ENCODE measurements at regions not wholly inside any gene's neighbourhood (a gene's known extent, or its start where the extent isn't known, plus 50 kb on each side); places are given as distances from the start of the nearest gene placed in this dataset.

GRCh38 chr5:112529525-112529924, 110.4 kb upstream of the EPB41L4A start:
- Histone ChIP-seq H3K27ac (no peak overlapping the region), H3K27me3 (no peaks in the 10 kb centered on the region), H3K9me3 (no peaks in the 10 kb centered on the region), H3K4me3 (no peak overlapping the region), H3K36me3 (no peaks in the 10 kb centered on the region), H3K4me1 (peaks cover 0 to 15% (median 2%) of the 10 kb centered on the region in 4 donors)
- 37 to 48% (median 41%) methylated on average over 5 of the region's 5 CpGs for WGBS, 5 donors
- TF ChIP-seq CTCF (IDR thresholded peaks at IDR 0.05) (no peak), EP300 (IDR thresholded peaks at IDR 0.05) (no peak), POLR2AphosphoS5 (IDR thresholded peaks at IDR 0.05) (no peak), POLR2A (IDR thresholded peaks at IDR 0.05) (no peak)
- intact Hi-C loops (cut with DNase I; ENCODE audit: low total_unique reads): no loop called here
- DNase-seq: no peak

- 72 to 88% (median 84%) methylated on average over 5 of the region's 5 CpGs for WGBS, 5 donors
- no peaks in the 10 kb centered on the region for H3K27me3 ChIP-seq
- intact Hi-C loops (cut with DNase I; ENCODE audit: low total_unique reads): no loop called here
Observed at GRCh38 chr5:112532654-112533360, 113.7 kb upstream of the EPB41L4A start.

GRCh38 chr5:112533362-112533761, 114.3 kb upstream of the EPB41L4A start:
- DNase-seq: peak in 1 of 2 donors; percentile 48
- Histone ChIP-seq H3K27ac (no peak overlapping the region), H3K9me3 (no peaks in the 10 kb centered on the region), H3K36me3 (no peaks in the 10 kb centered on the region), H3K4me3 (no peak overlapping the region), H3K4me1 (peaks cover 0 to 14% (median 2%) of the 10 kb centered on the region in 4 donors), H3K27me3 (no peaks in the 10 kb centered on the region)
- intact Hi-C loops (cut with DNase I; ENCODE audit: low total_unique reads): no loop called here
- TF ChIP-seq EP300 (IDR thresholded peaks at IDR 0.05) (no peak), CTCF (IDR thresholded peaks at IDR 0.05) (no peak), POLR2AphosphoS5 (IDR thresholded peaks at IDR 0.05) (no peak), POLR2A (IDR thresholded peaks at IDR 0.05) (no peak)
- WGBS, 5 donors: 0 to 38% (median 18%) methylated on average over 1 of the region's 1 CpG

More at GRCh38 chr5:112532654-112533360, 113.7 kb upstream of the EPB41L4A start:
- Histone ChIP-seq H3K36me3 (no peaks in the 10 kb centered on the region), H3K9me3 (no peaks in the 10 kb centered on the region), H3K4me1 (peaks cover 0 to 14% (median 2%) of the 10 kb centered on the region in 4 donors), H3K4me3 (no peak overlapping the region), H3K27ac (no peak overlapping the region)
- TF ChIP-seq POLR2AphosphoS5 (IDR thresholded peaks at IDR 0.05) (no peak), POLR2A (IDR thresholded peaks at IDR 0.05) (no peak), EP300 (IDR thresholded peaks at IDR 0.05) (no peak), CTCF (IDR thresholded peaks at IDR 0.05) (no peak)
- DNase-seq: no peak

GRCh38 chr5:112534067-112534583, 115.0 kb upstream of the EPB41L4A start:
- no peaks in the 10 kb centered on the region for H3K36me3 ChIP-seq
- peaks cover 0 to 14% (median 2%) of the 10 kb centered on the region in 4 donors for H3K4me1 ChIP-seq
- 27 to 71% (median 50%) methylated on average over 1 of the region's 1 CpG for WGBS, 5 donors
- no peak for DNase-seq
- no peak overlapping the region for H3K4me3 ChIP-seq
- peak overlapping the region in 1 of 5 donors; percentile 55 for H3K27ac ChIP-seq
- H3K27me3 ChIP-seq: no peaks in the 10 kb centered on the region
- intact Hi-C loops (cut with DNase I; ENCODE audit: low total_unique reads): no loop called here
- TF ChIP-seq POLR2A (IDR thresholded peaks at IDR 0.05): no peak
- no peak for TF ChIP-seq EP300 (IDR thresholded peaks at IDR 0.05)
- TF ChIP-seq CTCF (IDR thresholded peaks at IDR 0.05): no peak
- TF ChIP-seq POLR2AphosphoS5 (IDR thresholded peaks at IDR 0.05): no peak
- no peaks in the 10 kb centered on the region for H3K9me3 ChIP-seq

All from stomach (tissue), 8 donors.